ENCODE measurements at regions not wholly inside any gene's neighbourhood (a gene's known extent, or its start where the extent isn't known, plus 50 kb on each side); places are given as distances from the start of the nearest gene placed in this dataset.

DNA sequence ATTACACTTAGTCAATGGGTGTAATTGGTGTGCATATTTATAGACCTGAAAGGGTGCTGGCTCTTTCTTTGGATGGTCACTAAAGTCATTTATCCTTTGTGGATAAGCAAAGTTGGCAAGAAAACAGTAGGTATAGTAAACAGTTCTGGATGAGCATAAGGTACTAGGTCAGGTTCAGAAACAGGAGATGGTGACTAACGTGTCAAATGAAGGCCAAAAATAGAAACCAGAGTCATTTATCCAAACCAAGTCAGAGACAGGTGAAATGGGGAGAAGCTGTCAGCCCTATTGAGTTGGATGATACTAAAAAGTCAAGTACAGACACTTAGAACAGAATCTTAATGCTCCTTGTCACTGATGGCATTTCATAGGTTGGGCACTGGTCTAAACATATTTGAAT lies 313.1 kb downstream of the KLHL13 start:
- POLR2A ChIA-PET (ENCODE audit: low non-redundant PET): no interaction called here

DNA sequence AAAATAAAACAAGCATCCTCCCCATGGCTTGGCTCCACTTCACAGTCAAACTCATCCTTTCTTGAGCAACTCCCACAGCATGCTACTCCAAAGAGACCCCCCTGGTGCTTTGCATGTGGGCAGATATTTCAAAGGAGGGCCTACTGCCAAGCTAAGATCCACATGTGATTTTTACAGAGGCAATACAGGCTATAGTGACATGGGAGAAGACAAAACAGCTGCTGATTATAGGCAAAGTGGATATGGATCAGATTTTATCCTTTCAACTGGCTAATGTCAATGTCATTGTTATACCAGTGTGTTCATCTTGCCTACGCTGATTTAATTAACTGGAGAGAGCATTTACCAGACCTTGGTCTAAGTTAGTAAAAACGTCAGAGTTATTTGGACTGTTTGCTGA lies 328.3 kb downstream of the KLHL13 start:
- H3K27ac ChIP-seq (ENCODE audit: low read depth, low read length, poor library complexity, severe bottlenecking): no peak overlapping the region
- H3K9me3 ChIP-seq (ENCODE audit: low read depth, low read length, poor library complexity, severe bottlenecking): no peaks in the 10 kb centered on the region
- no peak for DNase-seq (ENCODE audit: low spot score)
- no peaks in the 10 kb centered on the region for H3K27me3 ChIP-seq (replicated peaks; ENCODE audit: insufficient read depth, low read depth, low read length, poor library complexity)
- intact Hi-C loops (cut with micrococcal nuclease; ENCODE audit: unreplicated experiment): no loop called here
- BruUV-seq (replicated peaks): no TSS peak
- CTCF ChIA-PET: no interaction called here
- no peaks in the 10 kb centered on the region for H3K4me1 ChIP-seq (ENCODE audit: insufficient read depth, low read length, poor library complexity, severe bottlenecking)
- H3K4me3 ChIP-seq (ENCODE audit: low read depth, low read length, poor library complexity, severe bottlenecking): no peak overlapping the region
- POLR2A ChIA-PET (ENCODE audit: low non-redundant PET): no interaction called here
- TF ChIP-seq, protein P1, sequence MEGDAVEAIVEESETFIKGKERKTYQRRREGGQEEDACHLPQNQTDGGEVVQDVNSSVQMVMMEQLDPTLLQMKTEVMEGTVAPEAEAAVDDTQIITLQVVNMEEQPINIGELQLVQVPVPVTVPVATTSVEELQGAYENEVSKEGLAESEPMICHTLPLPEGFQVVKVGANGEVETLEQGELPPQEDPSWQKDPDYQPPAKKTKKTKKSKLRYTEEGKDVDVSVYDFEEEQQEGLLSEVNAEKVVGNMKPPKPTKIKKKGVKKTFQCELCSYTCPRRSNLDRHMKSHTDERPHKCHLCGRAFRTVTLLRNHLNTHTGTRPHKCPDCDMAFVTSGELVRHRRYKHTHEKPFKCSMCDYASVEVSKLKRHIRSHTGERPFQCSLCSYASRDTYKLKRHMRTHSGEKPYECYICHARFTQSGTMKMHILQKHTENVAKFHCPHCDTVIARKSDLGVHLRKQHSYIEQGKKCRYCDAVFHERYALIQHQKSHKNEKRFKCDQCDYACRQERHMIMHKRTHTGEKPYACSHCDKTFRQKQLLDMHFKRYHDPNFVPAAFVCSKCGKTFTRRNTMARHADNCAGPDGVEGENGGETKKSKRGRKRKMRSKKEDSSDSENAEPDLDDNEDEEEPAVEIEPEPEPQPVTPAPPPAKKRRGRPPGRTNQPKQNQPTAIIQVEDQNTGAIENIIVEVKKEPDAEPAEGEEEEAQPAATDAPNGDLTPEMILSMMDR (conservative IDR thresholded peaks at IDR 0.05; ENCODE audit: low read depth, low read length): no peak
- no peak for TF ChIP-seq EZH2 (IDR thresholded peaks at IDR 0.05; ENCODE audit: borderline replicate concordance, low read depth, low read length, poor library complexity, severe bottlenecking)
- no peaks in the 10 kb centered on the region for H3K36me3 ChIP-seq (ENCODE audit: insufficient read depth, low read length, poor library complexity, severe bottlenecking)

More for the DNA sequence above, 313.1 kb downstream of the KLHL13 start:
- CTCF ChIA-PET: no interaction called here
- no peak overlapping the region for H3K27ac ChIP-seq (ENCODE audit: low read depth, low read length, poor library complexity, severe bottlenecking)
- TF ChIP-seq, protein P1 (conservative IDR thresholded peaks at IDR 0.05; ENCODE audit: low read depth, low read length): no peak
- TF ChIP-seq EZH2 (IDR thresholded peaks at IDR 0.05; ENCODE audit: borderline replicate concordance, low read depth, low read length, poor library complexity, severe bottlenecking): no peak
- no peak overlapping the region for H3K4me3 ChIP-seq (ENCODE audit: low read depth, low read length, poor library complexity, severe bottlenecking)
- no peaks in the 10 kb centered on the region for H3K27me3 ChIP-seq (replicated peaks; ENCODE audit: insufficient read depth, low read depth, low read length, poor library complexity)
- DNase-seq (ENCODE audit: low spot score): no peak
- no peaks in the 10 kb centered on the region for H3K9me3 ChIP-seq (ENCODE audit: low read depth, low read length, poor library complexity, severe bottlenecking)
- no TSS peak for BruUV-seq (replicated peaks)
- intact Hi-C loops (cut with micrococcal nuclease; ENCODE audit: unreplicated experiment): no loop called here
- H3K4me1 ChIP-seq (ENCODE audit: insufficient read depth, low read length, poor library complexity, severe bottlenecking): no peaks in the 10 kb centered on the region
- H3K36me3 ChIP-seq (ENCODE audit: insufficient read depth, low read length, poor library complexity, severe bottlenecking): no peaks in the 10 kb centered on the region

DNA sequence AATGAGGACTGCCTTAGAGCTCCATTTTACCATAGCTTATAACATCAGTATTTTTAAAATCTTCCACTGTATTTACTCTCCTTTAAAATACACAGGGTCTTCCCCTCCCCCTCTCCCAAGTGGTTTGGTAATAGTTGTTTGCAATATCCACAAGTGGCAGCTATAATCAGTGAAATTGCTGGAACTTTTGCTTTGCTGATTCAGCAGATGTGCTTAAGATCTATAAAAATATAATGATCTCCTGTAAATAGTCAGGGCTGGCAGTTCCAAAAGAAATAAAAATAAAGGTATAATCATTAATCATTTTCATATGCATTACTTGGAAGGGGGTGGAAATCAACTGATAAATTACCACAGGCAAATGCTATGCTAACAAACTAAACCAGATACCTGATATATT lies 345.2 kb downstream of the KLHL13 start:
- H3K36me3 ChIP-seq (ENCODE audit: insufficient read depth, low read length, poor library complexity, severe bottlenecking): no peaks in the 10 kb centered on the region
- H3K4me1 ChIP-seq (ENCODE audit: insufficient read depth, low read length, poor library complexity, severe bottlenecking): no peaks in the 10 kb centered on the region
- H3K27ac ChIP-seq (ENCODE audit: low read depth, low read length, poor library complexity, severe bottlenecking): no peak overlapping the region
- ChIA-PET POLR2A (ENCODE audit: low non-redundant PET) (no interaction called here), CTCF (no interaction called here)
- intact Hi-C loops (cut with micrococcal nuclease; ENCODE audit: unreplicated experiment): no loop called here
- no peak for TF ChIP-seq EZH2 (IDR thresholded peaks at IDR 0.05; ENCODE audit: borderline replicate concordance, low read depth, low read length, poor library complexity, severe bottlenecking)
- TF ChIP-seq, protein P1 (conservative IDR thresholded peaks at IDR 0.05; ENCODE audit: low read depth, low read length): no peak
- H3K4me3 ChIP-seq (ENCODE audit: low read depth, low read length, poor library complexity, severe bottlenecking): no peak overlapping the region
- no peak for DNase-seq (ENCODE audit: low spot score)
- no TSS peak for BruUV-seq (replicated peaks)
- no peaks in the 10 kb centered on the region for H3K27me3 ChIP-seq (replicated peaks; ENCODE audit: insufficient read depth, low read depth, low read length, poor library complexity)
- no peaks in the 10 kb centered on the region for H3K9me3 ChIP-seq (ENCODE audit: low read depth, low read length, poor library complexity, severe bottlenecking)

All from A673 (cell line).